ENCODE measurements at regions not wholly inside any gene's neighbourhood (a gene's known extent, or its start where the extent isn't known, plus 50 kb on each side); places are given as distances from the start of the nearest gene placed in this dataset.

DNA sequence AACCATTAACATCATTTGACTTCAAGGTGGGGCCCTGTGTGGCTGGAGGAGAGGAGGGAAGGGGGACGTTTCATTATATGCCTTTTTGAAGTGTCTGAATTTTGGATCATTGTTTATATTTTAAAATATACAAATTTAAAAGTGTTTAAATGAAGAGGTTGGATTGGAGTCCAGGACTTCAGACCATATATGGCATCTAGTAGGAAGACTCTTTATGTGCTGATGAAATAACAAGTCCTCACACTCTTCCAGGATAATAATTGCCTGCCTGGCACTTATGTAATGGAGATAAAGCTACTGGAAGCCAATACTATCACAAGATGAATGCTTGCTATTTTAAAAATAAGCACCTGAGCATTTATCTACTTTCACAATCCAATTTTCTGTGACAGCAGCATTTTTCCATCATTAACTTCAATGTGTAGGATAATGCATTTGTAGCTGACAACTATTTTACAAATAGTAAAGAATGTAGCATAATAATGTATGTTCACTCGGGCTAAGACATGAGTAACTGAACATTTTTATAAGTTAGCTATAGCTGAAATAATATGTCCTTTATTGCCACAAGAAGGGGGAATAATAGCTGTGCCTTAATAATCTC is 188.4 kb downstream of the MTCL1 start:
- Histone ChIP-seq H3K4me3 (no peak overlapping the region), H3K36me3 (no peaks in the 10 kb centered on the region), H3K27me3 (no peaks in the 10 kb centered on the region), H3K4me1 (no peaks in the 10 kb centered on the region), H3K27ac (no peak overlapping the region), H3K9me3 (no peaks in the 10 kb centered on the region)
- TF ChIP-seq, protein P1, sequence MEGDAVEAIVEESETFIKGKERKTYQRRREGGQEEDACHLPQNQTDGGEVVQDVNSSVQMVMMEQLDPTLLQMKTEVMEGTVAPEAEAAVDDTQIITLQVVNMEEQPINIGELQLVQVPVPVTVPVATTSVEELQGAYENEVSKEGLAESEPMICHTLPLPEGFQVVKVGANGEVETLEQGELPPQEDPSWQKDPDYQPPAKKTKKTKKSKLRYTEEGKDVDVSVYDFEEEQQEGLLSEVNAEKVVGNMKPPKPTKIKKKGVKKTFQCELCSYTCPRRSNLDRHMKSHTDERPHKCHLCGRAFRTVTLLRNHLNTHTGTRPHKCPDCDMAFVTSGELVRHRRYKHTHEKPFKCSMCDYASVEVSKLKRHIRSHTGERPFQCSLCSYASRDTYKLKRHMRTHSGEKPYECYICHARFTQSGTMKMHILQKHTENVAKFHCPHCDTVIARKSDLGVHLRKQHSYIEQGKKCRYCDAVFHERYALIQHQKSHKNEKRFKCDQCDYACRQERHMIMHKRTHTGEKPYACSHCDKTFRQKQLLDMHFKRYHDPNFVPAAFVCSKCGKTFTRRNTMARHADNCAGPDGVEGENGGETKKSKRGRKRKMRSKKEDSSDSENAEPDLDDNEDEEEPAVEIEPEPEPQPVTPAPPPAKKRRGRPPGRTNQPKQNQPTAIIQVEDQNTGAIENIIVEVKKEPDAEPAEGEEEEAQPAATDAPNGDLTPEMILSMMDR (IDR thresholded peaks at IDR 0.05) = no peak
- DNase-seq (ENCODE audit: low spot score) = no peak

DNA sequence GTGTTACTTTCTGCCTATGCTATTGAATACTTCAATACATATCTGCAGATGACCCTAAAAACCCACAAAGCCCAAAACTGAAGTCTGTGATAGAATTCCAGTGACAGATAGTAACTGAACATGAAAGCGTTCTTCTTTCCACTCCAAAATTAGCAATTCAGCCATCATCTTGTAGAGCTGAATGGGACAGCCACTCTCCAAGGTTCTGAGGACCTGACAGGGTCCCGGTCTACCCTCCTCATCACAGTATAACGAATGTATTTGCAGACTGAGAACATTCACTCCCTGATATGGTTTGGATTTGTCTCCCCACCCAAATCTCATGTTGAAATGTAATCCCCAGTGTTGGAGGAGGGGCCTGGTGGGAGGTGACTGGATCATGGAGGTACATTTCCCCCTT is 189.5 kb downstream of the MTCL1 start:
- no peaks in the 10 kb centered on the region for H3K27me3 ChIP-seq
- no peak overlapping the region for H3K4me3 ChIP-seq
- H3K27ac ChIP-seq = no peak overlapping the region
- H3K4me1 ChIP-seq = no peaks in the 10 kb centered on the region
- TF ChIP-seq, protein P1 (IDR thresholded peaks at IDR 0.05) = no peak
- no peak for DNase-seq (ENCODE audit: low spot score)
- H3K9me3 ChIP-seq = no peaks in the 10 kb centered on the region
- no peaks in the 10 kb centered on the region for H3K36me3 ChIP-seq

DNA sequence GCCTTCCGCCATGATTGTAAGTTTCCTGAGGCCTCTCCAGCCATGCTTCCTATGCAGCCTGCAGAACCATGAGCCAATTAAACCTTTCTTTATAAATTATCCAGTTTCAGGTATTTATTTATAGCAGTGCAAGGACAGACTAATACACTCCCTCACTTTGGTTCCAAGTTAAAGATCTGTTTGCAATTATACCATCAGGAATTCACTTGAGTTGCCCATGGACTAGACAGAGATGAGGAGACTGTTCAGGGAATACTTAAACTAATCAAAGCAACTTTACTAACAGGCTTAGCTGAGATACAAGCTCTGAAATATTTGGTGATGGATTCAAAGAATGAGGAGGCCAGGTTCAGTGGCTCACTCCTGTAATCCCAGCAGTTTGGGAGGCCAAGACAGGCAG is 190.0 kb downstream of the MTCL1 start:
- Histone ChIP-seq H3K9me3 (no peaks in the 10 kb centered on the region), H3K4me1 (no peaks in the 10 kb centered on the region), H3K36me3 (no peaks in the 10 kb centered on the region), H3K27me3 (no peaks in the 10 kb centered on the region), H3K27ac (no peak overlapping the region), H3K4me3 (no peak overlapping the region)
- DNase-seq (ENCODE audit: low spot score) = no peak
- TF ChIP-seq, protein P1 (IDR thresholded peaks at IDR 0.05) = no peak

DNA sequence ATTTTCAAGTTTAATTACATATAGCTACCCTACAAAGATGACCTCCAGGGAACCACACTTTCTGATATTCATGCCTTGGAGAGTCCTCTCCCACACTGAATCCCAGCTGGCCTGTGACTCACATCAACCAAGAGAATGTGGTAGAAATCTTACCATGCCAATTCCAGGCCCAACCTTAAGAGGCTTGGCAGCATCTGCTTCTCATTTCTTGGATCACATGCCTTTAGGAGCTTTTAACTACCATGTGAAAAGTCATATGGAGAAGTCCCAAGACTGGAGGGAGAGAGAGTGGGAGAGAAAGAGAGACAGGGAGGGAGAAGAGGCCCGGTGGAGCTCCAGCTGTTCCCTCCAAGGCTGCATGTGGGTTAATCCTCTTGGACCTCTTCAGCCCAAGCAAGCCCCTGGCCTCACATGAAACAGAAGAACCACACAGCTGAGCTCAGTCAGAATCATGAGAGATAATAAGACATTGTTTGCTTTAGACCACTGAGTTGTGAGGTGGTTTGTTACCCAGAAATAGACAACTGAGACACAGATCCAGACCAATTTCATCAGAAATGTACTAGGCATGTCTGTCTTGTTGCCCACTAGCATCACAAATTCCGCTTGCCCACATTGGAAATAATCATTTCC is 190.7 kb downstream of the MTCL1 start:
- Histone ChIP-seq H3K4me1 (no peaks in the 10 kb centered on the region), H3K27me3 (no peaks in the 10 kb centered on the region), H3K9me3 (no peaks in the 10 kb centered on the region), H3K36me3 (no peaks in the 10 kb centered on the region), H3K4me3 (no peak overlapping the region), H3K27ac (no peak overlapping the region)
- DNase-seq (ENCODE audit: low spot score) = no peak
- TF ChIP-seq, protein P1 (IDR thresholded peaks at IDR 0.05) = no peak

DNA sequence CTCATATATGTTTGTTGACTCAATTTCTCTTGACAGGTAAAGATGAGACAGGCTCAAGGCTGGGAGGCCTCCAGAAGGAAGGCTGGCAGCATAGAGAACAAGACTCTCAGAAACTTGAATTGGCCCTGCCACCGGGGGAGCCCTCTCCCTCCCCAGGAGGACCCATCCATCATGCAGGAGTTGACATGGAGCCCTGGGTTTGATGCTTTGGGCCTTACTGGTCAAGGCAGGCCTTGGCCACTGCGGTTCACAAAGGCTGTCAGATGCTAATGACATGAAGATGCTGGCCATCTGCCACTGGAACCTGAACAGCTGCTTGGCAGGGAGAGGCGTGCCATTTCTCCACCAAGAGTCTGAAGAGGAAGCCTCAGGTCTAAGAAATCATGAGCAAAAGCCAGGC is 193.6 kb downstream of the MTCL1 start:
- Histone ChIP-seq H3K4me1 (no peaks in the 10 kb centered on the region), H3K4me3 (no peak overlapping the region), H3K27ac (no peak overlapping the region), H3K9me3 (peaks cover 0 to 15% of the 10 kb centered on the region in 2 donors), H3K36me3 (no peaks in the 10 kb centered on the region), H3K27me3 (no peaks in the 10 kb centered on the region)
- DNase-seq (ENCODE audit: low spot score) = no peak
- TF ChIP-seq, protein P1 (IDR thresholded peaks at IDR 0.05) = no peak

DNA sequence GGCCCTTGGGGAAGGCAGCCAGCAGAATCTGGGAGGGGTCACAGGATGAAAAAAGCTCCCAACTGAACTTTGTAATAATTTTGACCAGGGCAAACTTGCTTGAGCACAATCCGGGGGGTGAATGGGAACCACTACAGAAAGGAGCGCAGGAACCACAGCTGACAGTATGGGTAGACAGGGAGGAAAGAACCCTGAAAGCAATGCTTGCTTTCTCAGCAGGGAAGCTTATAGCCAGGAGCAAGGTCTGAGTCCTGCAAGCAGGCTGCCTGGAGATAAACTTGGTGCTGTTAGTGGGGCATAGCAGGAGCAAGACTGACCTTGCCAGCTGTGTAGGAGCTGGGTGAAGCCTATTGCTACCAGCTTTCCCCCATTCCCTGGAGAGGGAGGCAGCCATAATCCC is 195.2 kb downstream of the MTCL1 start:
- Histone ChIP-seq H3K27ac (no peak overlapping the region), H3K4me3 (no peak overlapping the region), H3K9me3 (peaks cover 0 to 15% of the 10 kb centered on the region in 2 donors), H3K27me3 (no peaks in the 10 kb centered on the region), H3K36me3 (no peaks in the 10 kb centered on the region), H3K4me1 (no peaks in the 10 kb centered on the region)
- DNase-seq (ENCODE audit: low spot score) = no peak
- TF ChIP-seq, protein P1 (IDR thresholded peaks at IDR 0.05) = no peak
